ENCODE measurements at regions not wholly inside any gene's neighbourhood (a gene's known extent, or its start where the extent isn't known, plus 50 kb on each side); places are given as distances from the start of the nearest gene placed in this dataset.
"Not testable (repeated sequence)": the region's sequence is repeated elsewhere in the genome, so short reads cannot be mapped to it uniquely, and the experiment has no call there.

DNA sequence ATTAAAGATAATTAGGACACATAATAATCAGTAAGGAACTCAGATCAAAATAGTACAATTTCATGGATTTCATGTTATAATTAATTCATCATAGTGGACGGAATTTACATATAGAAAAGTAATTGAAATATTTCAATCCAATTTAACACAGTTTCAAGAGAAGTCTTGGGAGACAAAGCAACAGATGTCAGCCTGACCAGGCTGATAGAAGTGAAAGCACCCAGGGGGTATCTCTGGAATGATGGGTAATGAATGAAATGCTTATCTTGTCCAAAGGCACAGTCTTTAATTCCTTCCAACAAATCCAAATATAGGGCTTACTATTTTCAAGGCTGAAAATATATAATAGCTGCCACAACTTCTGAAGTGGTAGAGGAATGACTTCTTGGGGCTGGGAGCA, 629.3 kb upstream of the RGMB start:
- no peak for DNase-seq

DNA sequence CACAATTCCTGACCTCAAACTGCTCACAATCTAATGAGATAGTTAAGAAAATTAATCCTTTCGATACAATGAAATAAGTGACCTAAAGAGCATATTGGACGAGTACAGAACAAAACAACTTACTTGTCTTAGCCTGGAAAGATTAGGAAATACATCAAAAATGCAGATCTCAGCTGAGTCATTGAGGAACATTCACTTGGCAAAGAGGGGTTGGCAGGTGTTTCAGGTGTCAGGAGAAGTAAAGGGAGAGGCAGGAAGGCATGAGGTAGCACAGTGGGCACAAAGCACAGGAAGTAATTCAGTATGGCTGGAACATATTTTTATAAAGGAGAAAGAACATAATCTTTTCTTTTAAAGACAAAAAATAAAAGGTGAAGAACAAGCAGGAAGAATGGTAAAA, 628.8 kb upstream of the RGMB start:
- DNase-seq, result no peak

DNA sequence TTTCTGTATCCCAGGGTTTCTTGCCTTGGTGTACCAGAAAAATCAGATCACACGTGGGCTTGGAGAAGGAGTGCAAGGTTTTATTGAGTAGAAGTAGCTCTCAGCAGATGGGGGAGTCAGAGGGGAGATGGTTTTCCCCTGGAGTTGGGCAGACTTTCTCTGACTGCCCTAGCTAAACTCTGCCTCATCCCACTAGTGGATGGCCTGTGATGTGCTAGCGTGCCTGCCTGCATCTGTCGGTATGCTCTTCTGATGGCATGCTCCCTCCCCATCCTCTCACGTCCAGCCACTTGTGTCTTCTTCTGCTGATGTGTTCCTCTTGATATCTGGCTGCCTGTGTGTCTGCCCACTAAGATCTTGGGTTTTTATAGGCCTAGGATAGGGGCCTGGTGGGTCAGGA, 616.1 kb upstream of the RGMB start:
- DNase-seq, result no peak

DNA sequence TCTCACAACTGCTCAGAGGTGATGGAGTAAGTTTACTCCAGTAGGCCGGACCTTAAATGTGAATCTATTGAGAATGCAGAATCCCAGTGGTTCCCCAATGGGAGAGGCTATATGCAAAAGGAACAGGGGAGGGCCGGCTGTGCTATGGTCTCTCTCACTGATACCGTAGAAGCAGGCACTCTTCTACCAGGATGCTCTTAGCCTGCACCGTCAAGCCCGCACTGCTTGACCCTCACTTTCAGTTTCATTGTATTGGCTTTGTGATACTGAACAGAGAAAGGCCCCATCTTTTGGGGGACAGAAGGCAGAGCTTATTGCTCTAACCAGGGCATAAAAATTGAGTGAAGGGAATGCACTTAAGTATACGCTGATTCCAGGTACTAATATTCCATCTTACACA, 615.0 kb upstream of the RGMB start:
- DNase-seq, result no peak

DNA sequence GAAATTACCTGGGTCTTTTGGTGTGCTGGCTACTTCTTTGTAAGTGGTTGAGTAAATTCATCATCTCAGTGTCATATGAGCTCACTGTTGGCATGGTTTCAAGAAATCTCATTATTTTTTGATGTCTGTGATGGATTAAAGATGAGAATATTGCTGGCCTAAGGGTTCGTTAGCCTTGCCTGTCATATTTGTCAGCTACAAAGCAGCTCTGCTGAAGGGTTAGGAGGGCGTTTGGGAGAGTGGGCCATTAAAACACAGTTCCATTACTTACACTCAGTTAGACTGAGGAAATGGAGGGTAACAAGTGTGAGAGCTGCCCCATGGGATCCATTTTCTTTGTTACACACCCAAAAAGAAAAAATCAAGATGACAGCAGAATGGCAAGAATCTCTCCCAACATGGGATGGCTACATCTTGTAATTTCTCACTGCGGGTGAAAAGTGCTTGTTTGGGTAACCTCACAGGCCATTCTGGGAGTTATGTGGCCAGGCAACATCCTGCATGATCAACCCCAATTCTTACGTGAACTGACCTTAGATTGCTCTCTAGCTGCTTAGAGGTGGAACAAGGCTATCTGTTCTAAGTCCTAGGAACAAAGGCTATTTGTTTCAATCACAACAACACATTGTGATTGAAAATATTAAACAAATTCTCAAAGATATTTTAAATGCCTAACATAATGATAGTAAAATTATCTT, 609.5 kb upstream of the RGMB start:
- no peak for DNase-seq

DNA sequence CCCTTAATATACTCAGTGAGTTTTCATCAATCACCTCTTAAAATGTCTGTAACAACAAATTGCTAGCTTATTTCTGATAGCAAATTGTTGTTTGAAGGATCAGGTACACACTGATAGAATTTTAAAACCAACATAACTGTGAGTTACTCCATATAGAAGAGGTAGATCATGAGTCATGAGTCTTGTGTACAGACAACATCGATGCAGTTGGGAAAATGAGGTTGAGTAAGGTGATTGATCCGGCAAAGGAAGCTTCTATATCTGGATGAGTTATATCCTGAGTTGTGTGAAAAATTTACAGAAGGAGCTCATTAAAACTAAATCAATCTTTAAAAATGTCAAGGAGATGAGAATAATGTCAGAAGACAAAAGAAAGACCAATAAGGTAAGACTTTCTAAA, 604.6 kb upstream of the RGMB start:
- no peak for DNase-seq

DNA sequence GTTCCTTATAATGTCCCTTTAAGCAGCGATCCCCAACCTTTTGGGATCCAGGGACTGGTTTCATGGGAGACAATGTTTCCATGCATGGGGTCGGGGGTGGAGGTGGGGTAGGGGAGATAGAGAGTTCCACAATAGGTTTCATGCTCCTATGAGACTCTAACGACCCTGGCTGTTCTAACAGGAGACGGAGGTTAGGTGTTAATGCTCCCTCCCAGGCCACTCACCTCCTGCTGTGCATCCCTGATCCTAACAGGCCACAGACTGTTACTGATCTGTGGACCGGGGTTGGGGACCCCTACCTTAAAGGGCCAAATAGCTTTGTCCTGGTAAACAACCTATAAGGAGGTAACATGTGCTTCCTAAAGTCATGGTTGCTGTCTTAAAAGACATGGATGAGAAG, 602.5 kb upstream of the RGMB start:
- DNase-seq, result no peak

DNA sequence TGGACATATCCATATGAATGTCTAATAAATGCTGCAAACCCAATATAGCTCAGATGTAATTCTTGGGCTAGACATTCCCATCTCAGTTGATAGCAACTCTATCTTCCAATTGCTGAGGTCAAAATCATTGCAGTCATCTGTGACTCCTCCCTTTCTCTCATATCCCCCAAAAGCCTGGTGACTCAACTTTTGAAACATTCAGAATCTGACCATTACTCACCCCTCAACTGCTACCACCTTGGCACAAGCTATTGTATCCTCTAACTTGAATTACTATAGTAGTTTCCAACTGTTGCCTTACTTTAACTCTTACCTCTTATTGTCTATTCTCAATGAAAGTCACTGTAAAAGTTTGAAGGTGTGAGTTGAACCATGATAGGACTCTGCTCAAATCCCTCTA, 600.1 kb upstream of the RGMB start:
- DNase-seq, result no peak

DNA sequence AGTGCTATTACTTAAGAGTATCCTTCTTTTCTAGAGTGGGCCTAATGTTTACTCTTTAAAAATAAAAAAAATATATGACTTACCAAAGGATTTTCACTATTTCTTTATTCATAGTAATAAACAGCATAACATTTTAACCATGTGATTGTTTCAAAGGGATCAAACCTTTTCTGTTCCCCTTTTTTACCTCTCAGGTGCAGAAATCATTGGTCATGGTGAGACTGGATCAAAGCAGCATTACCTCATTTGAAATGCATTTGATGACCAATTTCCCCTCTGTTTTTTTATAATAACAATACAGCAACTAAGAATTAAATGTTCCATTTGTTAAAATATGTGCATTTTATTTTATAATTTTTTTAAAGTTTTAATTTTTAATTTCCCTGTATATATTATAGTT, 598.0 kb upstream of the RGMB start:
- DNase-seq, result no peak

DNA sequence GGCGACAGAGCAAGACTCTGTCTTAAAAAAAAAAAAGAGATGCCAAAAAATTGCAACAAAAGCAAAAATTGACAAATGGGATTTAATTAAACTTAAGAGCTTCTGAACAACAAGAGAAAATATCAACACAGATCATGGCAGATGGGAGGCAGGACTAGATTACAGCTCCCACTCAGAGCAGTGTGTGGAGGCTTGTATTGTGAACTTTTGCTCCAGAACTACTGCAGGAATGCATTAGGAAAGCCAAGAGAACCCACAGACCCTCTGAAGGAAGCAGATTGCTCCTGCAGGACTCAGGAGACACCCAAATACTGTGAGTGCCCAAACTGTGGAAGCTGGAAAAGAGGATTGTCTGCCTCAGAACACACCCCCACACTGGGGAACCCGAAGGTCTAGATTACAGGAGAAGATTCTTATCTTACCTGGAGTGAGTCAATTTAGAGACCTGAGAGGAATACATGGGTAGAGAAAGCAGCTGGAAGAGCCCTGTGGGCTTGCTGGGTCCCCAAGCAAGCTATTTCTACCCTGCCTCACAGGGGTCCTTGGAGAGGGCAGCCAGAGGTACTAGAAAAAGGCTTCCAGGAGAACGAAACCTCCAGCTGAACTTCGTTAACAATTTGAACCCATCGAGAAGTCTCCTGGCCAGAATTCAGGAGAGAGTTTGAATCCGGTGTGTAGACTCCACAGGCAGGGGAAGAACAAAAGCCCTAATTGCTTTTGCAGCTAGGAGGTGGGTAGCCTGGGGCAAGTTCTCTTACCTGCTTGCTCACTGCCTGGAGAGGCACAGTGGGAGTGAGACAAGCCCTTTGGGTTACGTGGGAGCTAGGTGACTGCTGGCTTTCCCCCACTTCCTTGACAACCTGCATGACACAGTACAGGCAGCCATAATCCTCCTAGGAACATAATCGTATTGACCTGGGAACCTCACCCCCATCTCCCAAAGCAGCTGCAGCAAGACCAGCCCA, 593.4 kb upstream of the RGMB start:
- peak in 1 of 14 donors; percentile 0 for DNase-seq

DNA sequence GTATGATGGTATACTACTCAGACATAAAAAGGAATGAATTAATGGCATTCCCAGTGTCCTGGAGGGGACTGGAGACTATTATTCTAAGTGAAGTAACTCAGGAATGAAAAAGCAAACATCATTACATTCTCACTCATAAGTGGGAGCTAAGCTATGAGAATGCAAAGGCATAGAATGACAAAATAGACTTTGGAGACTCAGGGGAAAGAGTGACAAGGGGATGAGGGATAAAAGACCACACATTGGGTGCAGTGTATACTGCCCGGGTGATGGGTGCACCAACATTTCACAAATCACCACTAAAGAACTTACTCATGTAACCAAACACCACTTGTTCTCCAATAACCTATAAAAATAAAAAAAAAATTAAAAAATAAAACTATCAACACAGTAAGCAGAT, 587.3 kb upstream of the RGMB start:
- DNase-seq, result no peak

DNA sequence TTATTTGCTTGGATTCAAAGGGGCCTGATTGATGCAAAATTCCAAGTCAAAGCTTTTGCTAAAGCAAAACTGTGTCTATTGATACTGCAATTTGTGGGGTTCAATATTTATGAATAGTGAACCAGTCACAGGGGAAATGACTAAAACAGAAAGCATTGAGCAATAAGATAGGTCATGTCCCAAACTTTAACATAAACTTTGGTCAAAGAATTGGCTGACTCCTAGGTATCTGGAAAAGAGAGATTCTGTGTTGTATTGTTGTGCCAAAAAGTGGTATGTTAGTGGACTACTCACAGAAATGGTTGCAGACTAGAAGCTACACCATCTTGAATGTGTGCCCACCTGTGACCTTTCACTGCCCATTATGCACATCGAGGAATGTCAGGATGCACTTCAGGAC, 585.5 kb upstream of the RGMB start:
- DNase-seq, result no peak

DNA sequence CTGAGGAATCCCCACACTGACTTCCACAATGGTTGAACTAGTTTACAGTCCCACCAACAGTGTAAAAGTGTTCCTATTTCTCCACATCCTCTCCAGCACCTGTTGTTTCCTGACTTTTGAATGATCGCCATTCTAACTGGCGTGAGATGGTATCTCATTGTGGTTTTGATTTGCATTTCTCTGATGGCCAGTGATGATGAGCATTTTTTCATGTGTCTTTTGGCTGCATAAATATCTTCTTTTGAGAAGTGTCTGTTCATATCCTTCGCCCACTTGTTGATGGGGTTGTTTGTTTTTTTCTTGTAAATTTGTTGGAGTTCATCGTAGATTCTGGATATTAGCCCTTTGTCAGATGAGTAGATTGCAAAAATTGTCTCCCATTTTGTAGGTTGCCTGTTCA, 583.1 kb upstream of the RGMB start:
- DNase-seq, result not testable (repeated sequence)

DNA sequence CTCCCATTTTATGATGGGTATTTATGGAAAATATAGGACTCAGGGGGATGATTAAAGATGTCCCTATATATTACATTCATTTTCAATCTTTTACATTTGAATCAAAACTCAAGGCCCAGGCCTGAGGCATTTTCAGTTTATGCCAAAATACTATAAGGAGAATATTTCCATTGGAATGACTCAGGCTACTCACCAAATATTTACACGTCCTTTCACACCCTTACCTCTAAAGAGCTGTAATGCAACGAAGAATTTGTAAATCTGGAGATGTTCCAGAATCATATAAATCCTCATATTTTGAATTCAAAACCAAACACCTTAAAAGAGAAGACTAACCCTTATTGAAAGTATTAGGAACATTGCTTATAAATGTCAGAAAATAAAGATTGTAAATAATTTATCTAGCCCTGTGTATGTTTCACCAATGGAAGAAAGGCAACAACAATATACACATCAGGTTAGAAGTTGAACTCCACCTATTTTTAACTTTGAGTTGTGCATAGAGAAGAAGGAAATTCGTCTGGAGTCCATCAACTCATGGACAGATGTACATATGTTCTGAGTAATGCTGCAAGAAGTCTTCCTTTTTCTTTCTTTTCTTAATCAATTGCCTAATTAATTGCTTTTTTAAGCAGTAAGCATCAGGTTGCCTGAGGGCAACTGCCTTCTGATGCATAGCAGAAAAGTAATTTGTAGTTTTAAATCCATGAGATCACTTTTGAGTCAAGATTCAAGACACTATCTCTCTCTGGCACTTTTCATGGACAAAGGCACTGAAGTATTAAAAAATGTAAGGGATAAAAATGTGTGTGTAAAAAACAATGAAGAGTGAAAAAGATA, 579.3 kb upstream of the RGMB start:
- DNase-seq, result no peak

DNA sequence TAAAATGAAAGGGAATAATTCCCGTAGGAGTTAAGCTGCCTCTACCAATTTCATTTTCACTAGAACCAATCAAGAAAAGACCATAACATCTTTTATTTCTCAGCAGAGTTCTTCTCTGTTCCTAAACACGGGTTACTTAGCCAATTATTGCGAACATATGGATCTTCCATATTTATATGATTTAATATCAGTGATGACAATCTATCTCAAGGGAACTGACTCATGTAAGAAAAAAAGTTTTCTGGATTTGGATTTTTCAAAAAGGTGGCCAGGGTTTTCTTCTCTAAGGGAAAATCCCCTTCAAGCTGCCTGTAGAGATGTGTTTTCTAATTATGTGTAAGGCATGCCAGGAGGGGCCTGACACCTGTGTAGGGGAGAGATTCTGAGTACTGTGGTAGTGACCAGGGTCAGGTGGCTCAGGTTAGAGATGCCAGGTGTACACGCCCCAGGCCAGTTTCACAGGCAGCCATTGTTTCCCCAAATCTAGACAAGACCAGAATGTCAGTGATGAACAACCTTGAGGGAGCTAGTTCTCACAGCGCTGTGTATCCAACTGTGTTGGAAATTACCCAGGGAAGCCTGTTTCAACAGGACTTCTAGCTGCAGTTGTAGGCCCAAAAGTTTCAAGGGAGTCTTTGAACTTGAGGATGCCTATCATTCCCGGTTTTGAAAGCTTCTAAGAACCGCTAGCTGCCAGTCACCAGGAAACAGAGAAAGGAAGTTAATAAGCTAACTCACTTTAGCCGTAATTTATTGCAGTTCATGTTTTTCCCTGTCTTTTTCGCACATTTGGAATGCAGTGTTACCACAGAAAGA, 572.5 kb upstream of the RGMB start:
- DNase-seq, result no peak

DNA sequence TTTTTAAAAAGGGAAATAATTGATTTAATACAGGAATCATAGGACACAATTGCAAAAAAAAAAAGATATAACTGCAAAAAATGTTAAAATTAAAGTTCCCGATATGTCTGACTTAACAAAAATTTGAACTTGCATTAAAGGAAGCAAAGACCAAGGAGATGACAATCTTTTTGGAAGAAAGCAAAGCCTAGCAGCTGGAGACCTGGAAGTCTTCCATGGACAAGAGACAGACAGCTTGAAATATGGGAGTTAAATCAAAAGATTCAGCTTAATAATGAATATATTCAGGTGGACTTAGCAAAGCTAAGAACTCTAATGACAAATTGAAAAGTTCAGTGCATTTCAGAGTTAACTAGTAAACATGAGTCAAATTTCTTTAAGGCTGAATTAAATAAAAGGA, 568.7 kb upstream of the RGMB start:
- DNase-seq, result no peak

DNA sequence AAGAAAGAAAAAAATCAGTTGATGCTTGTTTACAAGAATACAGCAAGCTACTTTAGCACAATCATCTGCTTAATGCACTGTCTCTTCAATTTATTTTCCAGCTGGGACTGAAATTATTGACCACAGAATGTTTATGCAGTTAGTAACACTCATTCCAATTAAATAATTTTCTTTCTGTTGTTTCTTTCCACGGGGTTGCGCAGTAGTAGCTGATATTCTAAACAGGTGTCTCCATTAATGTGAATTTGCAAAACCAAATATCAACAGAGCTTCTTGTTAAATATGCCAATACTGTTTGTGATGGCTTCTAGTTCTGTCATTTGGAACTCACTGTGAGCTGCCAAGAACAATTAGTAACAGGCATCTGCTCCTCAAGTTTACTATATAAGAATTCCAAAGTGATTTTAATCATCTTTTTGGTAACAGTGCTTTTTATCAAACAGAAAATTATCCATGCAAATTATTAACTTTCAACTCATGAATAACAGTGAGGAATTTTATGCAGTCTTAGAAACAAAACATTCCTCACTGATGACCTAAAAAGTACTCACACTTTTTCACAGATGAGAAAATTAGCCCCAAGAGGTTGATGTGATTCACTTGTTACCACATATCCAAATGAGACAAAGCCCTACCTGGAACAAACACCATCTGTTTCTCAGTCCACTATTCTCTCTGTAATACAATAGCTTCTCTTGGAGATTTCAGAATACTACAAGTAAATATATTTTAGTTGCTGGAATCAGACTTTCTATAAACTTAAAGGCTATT, 567.6 kb upstream of the RGMB start:
- peak in 1 of 14 donors; percentile 70 for DNase-seq

DNA sequence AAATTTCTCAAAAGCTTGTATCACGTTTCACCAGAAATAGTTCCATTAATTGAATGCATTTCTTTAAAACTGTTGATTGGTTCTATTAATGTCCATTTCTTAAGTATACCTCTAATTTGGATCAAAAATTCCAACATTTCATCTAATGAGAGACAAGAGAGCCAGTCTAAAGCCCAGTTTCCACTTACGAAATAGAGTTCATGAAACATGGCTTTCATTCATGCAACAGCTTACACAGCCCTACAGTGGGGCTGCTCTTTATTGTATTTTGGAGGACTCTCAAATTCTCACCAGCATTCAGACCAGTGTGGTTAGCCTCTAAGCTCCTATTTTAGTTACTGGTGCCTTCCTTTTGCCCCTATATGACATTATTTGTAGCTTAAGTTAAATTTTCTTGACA, 566.9 kb upstream of the RGMB start:
- peak in 1 of 14 donors; percentile 15 for DNase-seq

DNA sequence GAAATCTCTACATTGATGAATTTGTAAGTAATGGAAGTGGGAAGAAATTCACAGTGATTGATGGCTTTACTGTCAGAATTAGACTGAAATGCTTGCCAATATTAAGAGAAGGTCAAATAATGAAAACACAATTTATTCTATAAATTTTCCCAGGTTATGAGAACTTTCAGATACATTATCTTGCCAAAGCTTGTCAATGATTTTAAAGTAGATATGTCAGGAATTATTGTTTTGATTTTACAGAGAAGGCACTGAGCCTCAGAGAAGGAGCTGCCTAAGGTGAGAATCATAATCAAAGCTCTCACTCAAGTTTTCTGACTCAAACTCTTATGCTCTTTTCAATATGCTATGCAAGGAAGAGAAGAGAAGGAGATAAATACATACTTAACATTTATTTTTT, 564.0 kb upstream of the RGMB start:
- DNase-seq, result no peak

DNA sequence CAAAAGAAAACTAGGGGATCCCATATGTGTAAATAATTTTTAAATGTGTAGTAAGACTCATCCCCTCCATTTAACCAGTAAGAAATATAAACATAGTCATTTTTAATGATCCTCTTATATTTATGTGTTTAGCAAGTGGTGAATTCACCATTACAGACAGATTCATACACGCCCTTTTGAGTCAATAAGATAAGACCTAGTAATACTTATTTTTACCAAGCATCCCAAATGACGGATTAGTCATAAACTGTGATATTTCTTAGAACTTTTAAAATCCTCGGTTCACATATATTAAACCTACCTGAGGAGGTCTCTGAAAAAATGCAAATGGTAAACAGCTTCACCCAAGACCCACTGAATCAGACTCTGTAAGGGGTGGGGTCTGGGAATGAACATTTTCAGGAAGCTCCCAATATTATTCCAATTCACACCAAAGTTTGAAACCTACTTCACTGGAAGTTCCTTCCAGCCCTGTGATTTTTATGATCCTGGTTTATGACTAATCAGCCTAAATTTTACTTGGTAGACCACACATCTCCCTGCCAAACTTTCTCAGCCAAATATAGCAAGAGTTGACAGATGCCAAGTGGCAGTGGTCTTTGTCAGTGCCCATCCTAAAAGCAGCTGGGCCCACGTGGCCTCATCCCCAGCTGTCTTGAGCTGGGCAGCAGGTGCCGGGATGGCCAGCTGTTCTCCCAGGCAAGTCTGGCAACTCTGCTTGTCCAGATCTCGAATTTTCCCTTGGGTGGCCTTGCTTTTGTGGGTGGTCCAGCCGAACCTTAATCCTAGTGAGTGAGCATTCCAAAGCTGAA, 559.0 kb upstream of the RGMB start:
- DNase-seq, result no peak
